GM23338 (cell line): ENCODE measurements at regions not wholly inside any gene's neighbourhood (a gene's known extent, or its start where the extent isn't known, plus 50 kb on each side); places are given as distances from the start of the nearest gene placed in this dataset.

ENCODE experiments used
- CREB1 ChIP-seq: fragments of 250-450 bp; sonication (Bioruptor Pico); IDR thresholded peaks from 2 replicates; pipeline ENCODE4 v1.5.0; 2020; ENCODE audit warnings: low read depth, mild to moderate bottlenecking, moderate library complexity
- CTCF ChIP-seq, 2 experiments: fragments of 200-600 bp in 1 of 2; sonication (generic) in 1 of 2; conservative IDR thresholded peaks; 2 replicates each; pipeline versions ENCODE4 v1.5.1 to v1.6.1; 2016 to 2017; ENCODE audit warnings: antibody characterized with exemption in 2 of 2, low read depth in 2 of 2, mild to moderate bottlenecking in 2 of 2, moderate library complexity in 1 of 2
- ETS1 ChIP-seq: IDR thresholded peaks from 2 replicates; pipeline ENCODE4 v1.6.1; 2016; ENCODE audit warnings: antibody characterized with exemption
- EZH2 ChIP-seq: fragments of 200-600 bp; sonication (generic); IDR thresholded peaks from one replicate; pipeline ENCODE4 v1.8.0; 2017; ENCODE audit warnings: antibody characterized with exemption, mild to moderate bottlenecking, low read depth; ENCODE audit not compliant: unreplicated experiment
- EZH2phosphoT487 ChIP-seq: fragments of 200-600 bp; sonication (generic); IDR thresholded peaks from one replicate; pipeline ENCODE4 v1.8.1; 2018; ENCODE audit warnings: antibody characterized with exemption; ENCODE audit not compliant: unreplicated experiment
- REST ChIP-seq: IDR thresholded peaks from one replicate; pipeline ENCODE4 v1.6.1; 2018; ENCODE audit warnings: antibody characterized with exemption; ENCODE audit not compliant: unreplicated experiment

GRCh38 chr4:124526769-124527168, 185.8 kb downstream of the ANKRD50 start:
- TF ChIP-seq REST (no peak), CTCF (conservative IDR thresholded peaks at IDR 0.05; ENCODE audit: low read depth in 2 of 2) (no peak), EZH2phosphoT487 (no peak), EZH2 (no peak), CREB1 (no peak), ETS1 (no peak)
